HG03575 (cell line): ENCODE measurements at regions not wholly inside any gene's neighbourhood (a gene's known extent, or its start where the extent isn't known, plus 50 kb on each side); places are given as distances from the start of the nearest gene placed in this dataset.

Experiments
- ATAC-seq: cut with Tn5 transposase; IDR thresholded peaks from one replicate; pipeline ENCODE4 v1.9.1; 2021; ENCODE audit not compliant: unreplicated experiment, insufficient number of reproducible peaks, low FRiP score; ENCODE audit errors: extremely low read depth

DNA sequence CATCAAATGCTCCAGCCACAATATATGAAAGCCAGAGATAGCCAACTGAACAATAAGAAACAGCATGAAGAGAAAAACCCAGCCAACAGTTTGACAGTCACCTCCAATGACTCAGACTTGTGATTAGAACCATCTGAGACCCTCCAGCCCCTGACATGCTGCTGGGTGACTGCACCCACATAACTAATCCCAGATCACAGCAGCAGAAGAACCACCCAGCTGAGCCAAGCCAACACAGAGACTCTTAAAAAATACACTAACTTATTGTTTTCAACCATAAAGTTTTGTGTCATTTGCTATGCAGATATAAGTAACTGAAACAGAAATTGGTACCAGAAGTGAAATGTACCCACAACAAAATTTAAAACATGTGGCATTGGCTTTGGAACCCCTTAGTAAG, 314.3 kb upstream of the DYNLRB2 start:
- no peak for ATAC-seq

DNA sequence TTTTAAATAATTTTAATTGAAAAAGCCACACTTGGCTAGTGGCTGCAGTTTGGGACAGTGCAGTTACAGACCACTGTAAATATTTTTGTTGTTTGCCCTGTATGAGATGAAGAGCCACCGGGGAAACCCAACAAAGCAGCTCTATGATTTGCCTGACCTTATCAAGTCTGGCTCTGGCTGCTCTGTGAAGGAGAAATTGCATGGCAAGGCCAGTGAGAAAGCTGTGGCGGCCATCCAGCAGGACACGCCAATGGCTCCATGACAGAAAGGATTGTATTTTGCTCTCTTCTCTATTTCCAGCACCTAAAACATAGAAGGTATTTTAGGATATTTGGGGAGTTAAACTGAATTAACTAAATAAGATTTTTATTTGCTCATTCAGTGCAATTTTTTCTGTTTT, 330.0 kb upstream of the DYNLRB2 start:
- ATAC-seq = no peak

DNA sequence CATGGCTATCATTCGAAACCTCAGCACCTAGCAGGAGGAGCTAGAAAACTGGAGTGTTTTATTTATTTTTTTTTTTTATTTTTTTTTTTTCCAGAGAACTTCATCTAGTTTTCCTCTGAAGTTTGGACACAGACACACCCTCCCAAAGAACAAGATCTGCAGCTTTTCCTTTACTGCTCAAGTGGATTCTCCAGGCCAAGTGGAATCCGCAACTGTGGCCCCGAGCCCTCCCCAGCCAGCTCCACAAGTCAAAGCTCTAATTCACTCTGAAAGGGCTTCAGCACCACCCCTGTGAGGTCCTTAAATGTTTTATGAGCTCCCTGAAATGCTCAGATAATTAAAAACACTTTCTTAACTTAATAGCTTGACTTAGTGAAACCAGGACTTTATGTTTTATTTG, 332.1 kb upstream of the DYNLRB2 start:
- no peak for ATAC-seq

DNA sequence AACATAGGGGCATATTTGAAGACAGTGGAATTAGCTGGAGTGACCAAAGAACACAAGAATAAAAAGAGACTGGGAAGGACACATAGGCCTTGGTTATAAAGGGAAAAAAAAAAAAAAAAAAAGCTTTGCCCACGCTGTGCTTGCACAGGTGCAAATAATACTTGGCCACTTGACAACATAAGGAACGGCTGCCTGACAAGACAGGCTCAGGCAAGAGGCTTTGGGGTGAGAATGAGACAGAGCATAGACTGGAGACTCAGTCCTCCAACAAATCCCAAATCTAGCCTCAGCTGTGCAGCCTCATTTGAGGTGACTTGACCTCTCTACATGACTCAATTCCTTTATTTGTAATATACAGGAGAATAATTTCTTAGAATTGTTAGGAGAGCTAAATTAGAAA, 332.8 kb upstream of the DYNLRB2 start:
- no peak for ATAC-seq

DNA sequence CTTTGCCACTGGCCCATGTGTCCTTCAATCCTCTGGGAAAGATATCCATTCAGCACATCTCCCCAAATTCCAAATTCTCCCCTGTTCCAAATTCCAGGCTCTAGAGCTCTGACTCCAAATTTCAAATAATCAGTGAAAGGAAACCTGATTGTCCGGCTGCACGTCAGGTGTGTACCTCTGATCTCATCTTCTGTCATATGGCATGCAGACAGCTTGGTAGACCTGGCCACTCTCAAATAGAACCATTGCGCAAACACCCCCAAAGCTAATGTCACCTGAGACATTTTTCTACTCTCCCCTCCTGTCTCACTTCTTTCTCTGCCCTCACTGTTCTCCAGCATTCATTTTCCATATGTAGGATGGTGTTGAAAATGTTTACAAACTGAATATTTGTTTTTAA, 337.0 kb upstream of the DYNLRB2 start:
- ATAC-seq = no peak

DNA sequence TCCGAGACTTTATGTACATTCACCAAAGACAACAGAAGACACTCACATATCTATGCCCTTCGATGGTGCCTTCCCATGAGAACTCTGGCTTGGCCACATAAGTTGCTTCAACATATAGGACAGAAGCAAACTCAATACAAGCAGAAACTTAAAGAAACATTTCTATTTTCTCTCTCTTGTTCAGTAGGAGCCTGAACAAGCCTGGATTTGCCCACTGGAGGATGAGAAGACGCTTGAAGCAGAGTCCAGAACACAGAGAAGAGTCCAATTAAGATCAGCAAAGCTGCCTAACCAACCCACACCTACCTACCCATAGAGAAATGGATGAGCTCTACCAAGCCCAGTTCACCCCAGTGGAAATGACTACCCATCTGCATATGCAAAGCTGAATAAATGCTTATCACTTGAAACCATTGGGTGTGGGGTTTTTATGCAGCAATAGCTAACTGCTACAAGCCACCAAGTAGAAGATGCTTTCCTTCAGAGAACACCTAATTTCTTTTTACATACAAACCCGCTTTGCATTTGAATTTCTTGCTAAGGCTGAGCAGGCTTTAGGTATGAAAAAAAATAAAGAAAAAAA, 337.9 kb upstream of the DYNLRB2 start:
- no peak for ATAC-seq

DNA sequence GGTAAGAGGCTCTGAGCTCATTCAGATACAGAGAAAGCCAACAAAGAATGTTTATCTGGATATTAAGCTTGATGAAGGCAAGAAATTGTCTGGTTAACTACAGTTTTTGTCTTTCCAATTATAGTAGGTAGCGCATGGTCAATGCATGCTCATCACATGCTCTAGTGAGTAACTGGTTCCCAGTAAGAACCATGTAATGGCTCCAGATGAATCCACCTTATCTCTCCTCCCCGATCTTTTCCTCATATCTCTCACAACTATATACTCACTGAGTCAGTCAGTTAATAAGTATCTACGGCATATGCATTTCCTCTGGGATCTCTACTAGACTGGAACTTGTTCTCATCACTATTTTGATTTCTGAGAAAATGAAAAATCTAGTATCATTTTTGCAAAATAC, 340.7 kb upstream of the DYNLRB2 start:
- ATAC-seq = no peak

DNA sequence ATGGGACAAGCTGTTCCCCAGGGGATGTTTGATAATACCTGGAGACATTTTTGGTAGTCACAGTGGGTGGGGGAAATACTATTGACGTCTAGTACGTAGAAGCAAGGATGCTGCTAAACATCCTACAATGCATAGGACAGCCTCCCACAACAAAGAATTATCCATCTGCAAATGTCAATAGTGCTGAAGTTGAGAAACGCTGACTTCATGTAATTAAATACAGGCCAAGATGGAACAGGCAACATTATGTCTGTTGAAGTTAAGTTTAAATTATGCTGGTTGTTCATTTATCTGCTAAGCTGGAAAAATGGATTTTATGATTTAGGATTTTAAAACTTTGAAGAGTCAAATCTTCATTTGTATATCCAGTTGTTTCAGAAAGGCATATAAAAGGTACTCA, 341.2 kb upstream of the DYNLRB2 start:
- ATAC-seq = no peak

DNA sequence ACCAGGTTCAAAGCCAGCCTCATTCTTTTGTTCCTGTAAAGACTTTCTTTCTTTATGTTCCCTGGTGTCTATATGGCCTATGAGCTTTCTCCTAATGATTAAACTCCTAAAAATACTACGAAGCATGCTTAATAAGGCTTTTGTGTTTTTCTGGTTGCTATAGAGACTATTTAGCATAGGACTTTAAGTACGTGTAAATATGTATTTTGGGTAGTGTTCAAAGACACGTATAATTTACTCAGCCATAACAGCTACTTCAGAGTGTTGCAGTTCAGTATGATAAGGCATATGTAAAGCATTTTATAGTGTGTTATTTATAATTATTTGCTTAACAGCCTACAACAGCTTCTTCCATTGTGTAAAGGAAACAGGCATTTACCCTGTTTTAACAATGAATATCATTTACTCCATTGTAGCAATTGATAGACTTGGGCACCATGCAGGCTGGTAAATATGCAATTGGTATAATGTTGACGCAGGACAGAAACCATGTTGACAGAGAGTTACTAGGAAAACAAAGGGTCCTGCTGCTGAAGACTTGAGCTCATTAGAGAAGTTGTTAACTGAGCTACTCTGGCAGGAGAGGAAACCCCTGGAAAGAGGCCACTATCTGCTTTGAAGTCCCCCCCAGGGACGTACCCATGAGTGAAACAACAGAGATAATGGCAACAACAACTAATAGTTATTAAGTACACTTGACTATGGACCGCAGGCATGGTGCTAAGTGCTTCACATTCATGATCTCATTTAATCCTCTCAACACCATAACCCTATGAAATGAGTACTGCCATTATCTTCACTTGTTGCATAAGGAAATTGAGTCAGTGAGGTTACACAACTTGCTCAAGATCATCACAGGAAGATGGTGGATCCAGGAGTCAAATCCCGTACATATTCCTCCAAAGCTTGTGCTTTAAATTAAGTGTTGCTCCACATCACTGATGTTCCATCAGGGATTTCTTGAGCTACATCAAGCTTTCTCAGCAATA, 342.2 kb upstream of the DYNLRB2 start:
- ATAC-seq = no peak

DNA sequence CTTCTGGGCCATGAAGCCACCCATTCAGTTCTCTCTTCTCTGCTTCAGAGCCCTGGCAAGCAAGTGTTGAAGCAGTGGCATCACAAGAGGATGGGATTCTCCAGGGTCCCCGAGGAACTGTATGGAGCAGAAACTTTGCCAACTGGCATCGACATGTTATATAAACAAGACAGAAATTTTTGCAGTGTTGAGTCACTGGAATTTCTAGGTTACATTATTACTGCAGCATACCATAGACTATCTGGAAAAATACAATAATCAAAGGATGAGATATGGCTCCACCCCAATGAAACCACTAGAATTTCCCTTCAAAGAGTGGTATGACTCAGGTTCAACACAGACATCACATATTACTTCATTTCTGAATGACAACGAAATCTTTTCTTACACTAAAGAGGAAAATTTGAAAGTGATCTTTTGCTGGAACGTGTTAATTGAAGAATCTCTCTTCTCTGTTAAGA, 343.0 kb upstream of the DYNLRB2 start:
- ATAC-seq = no peak

DNA sequence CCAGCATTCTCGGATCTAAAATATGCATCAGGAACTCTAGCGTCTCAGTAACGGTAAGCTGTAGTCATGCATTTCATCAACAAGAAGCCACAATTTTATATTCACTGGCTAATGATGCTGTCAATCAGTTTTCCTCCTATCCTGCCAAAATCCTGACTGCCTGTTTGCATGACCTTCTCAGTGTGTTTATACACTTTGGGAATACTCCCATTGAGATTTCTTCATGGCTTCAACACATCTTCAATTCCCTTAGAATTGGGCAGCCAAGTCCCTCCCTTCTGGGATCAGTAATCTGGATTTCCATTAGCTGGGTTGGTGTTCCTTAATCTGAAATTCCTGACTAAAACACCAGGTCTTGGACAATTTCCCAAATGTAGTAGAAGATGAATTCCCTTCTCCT, 348.9 kb upstream of the DYNLRB2 start:
- ATAC-seq = no peak

DNA sequence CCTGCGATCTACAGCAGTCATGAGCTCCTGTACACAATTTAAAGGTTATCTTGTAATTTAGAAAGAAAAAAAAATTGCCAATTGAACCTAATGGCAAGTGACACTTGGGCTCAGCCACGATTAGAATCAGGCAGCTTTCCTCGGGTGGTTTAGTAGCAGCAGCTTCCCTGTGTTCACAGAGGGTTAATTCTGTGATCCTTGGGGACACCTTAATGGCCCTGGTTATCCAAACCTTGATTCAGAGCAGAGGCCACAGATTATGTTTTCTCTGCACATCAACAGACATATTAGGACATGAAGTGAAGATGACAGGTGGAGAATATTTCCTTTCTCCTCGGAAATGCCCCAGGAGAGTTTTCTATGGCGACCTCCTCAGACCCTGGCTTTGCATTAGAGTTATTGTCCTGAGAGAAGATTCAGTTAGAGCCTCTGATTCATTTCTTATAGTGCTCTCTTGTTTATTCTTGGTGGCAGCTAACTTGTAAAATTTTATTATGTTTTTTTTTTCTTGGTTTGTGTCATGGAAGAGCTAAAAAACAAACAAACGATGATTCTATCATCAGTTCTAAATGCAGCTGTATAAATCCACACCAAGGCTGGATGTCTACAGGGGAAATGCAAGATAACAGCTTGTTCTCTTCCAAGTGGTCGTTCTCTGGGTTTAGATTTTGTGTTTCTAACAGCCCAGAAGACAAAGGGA, 351.2 kb upstream of the DYNLRB2 start:
- no peak for ATAC-seq

DNA sequence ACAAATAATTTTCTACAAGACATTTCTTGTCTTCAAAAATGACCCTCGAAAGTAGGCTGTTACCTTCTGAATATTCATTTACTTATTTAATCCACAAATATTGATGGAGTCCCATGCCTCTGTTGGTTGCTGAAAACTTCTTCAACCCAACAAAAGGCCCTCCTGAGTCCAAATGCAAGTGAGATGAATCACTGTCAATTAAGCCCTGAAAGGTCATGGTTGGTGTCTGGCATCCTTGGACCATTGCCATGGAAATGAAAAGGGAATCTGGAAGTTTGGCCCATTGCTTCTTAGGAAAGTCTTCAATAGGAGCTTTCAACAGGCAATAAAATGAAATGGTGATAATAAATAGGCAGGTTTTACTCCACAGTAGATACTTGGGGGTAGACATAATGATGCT, 364.7 kb upstream of the DYNLRB2 start:
- no peak for ATAC-seq

DNA sequence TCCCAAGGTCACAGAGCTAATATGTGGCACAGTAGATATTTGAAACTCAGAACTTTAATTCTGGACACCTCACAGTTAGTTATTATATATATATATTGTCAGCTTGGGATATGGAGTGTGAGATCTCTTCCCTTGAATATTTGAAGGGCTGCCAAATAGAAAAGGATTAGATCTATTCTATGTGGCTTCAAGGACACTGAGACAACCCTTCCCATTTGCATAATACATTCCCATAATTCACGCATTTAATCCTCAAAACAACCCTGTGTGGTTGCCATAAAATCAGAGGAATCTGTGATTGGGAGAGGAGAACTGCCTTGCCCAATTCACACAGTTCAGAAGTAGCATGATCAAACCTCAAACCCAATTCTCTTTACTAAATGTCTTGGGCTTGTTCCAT, 365.8 kb upstream of the DYNLRB2 start:
- ATAC-seq = no peak

DNA sequence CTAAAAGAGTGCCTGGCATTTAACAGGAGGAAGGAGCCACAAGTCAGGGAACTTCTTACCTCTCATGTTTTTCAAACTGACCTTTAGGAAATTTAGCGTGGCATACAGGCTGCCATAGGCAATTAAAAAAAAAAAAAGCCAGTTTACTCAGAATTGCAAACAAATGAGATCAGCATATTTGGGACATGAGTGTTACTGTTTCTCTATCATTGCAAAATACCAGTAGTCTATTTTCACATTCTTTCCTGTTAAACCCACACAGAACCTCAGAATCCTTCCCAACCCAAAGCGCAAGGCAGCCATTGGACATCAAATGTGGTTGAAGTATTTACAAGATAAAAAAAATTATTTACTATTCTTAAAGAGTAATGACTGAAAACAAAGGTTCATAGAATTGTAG, 366.4 kb upstream of the DYNLRB2 start:
- no peak for ATAC-seq

DNA sequence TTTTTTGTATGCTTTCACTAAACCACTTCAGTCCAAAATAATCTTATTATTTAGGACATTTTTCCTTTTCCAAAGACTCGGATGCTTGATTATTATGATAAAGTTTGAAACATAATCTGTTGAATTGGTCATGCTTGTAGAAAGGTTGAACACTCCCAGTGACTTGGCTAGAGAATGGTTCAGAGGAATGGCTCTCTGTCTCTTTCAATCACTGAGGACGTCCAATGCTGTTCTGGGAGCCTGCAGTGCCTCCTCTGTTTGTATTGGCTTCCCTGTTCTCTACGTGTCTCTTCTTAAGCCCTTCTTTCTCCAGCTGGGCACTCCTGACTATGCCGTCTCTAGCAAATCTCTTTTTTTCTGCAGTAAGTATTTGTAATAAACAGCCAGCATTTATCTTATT, 369.0 kb upstream of the DYNLRB2 start:
- ATAC-seq = no peak

DNA sequence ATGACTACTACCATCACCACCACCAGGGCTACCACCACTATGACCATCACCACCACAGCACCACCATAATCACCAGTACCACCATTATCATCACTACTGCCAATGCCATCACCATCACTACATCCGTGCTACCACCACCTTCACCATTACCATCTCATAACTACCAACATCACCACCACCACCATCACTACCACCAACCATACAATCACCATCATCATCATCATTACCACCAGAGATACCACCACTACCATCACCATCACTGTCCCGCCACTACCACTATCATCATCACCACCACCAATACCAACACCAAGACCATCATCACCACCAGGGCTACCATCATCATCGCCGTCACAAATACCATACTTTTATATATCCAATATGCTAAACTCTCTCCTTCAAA, 369.6 kb upstream of the DYNLRB2 start:
- no peak for ATAC-seq

DNA sequence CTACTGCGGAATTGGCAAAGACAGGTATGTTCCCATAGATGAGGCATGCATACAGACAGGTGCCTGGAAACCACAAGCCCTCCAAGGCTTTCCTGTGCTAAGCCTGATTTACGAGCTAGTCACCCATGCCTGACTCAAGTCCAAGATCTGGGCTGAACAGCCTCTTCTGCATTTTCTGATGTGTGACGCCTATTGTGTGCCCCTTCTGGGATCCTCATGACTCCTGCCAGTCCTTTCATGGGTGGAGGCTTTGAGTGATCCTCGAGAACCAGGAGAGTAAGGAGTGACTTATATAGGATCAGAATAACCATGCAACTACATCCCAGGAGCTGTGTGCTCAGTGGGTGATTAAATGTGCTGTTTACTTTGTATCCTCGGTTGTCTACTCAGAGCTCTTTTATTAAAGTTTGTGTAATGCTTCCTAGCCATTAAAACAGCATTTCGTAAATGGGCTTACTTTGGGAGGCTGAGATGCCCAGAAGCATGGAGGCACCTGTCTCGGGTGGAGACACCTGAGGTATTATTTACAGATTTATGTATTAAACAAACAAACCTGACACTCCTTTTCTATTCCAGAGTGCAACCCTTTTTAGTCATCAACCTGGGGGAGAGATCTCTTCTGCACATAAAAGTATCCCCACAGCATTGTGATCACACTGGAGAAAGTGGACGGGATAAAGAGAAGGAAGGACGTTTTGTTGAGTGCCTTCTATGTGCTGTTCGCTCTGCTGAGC, 373.0 kb upstream of the DYNLRB2 start:
- ATAC-seq = no peak

DNA sequence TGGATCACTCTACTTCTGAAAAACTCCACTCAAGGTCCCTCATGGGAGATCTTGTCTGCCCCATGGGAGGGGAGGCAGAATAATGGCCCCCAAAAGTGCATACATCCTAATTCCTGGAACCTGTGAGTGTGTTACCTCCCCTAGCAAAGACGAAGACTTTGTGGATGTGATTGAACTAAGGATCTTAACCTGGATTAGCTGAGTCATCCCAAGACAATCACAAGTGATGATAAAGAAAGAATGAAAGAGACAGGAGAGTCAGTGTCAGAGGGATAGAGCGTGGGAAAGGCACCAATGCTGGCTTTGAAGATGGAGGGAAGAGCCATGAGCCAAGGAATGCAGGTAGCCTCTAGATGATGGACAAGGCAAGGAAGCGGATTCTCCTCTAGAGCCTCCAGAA, 374.7 kb upstream of the DYNLRB2 start:
- ATAC-seq = no peak
